Body of pancreas (tissue), 4 donors: ENCODE measurements at regions not wholly inside any gene's neighbourhood (a gene's known extent, or its start where the extent isn't known, plus 50 kb on each side); places are given as distances from the start of the nearest gene placed in this dataset.

Experiments used
- CTCF ChIP-seq, 7 experiments: fragments of 450-650 bp in 4 of 7; fragments of 200-600 bp in 3 of 7; sonication (generic) in 3 of 7; IDR thresholded peaks; one replicate each; pipeline ENCODE4 v1.5.1; 2016 to 2019; ENCODE audit warnings: antibody characterized with exemption in 7 of 7
- POLR2A ChIP-seq, 3 donors: fragments of 450-650 bp; IDR thresholded peaks; one replicate each; pipeline ENCODE4 v1.6.1; 2016; ENCODE audit warnings: antibody characterized with exemption in 3 of 3, mild to moderate bottlenecking in 2 of 3

- no peak for TF ChIP-seq CTCF (IDR thresholded peaks at IDR 0.05)
- TF ChIP-seq POLR2A (IDR thresholded peaks at IDR 0.05) = no peak
Observed at GRCh38 chr1:14138687-14139086, 438.7 kb downstream of the PRDM2 start.
